GM12878 (cell line): ENCODE measurements at regions not wholly inside any gene's neighbourhood (a gene's known extent, or its start where the extent isn't known, plus 50 kb on each side); places are given as distances from the start of the nearest gene placed in this dataset.

ENCODE experiments used
- ATAC-seq: fragments of 200-7000 bp; cut with Tn5 transposase; 3 replicates; pipeline ENCODE4 v1.9.1; 2020; ENCODE audit warnings: mild to moderate bottlenecking, moderate library complexity
- BruUV-seq: library from RNA; stranded (reverse); fragments of 400-500 nt; replicated peaks from 2 replicates; lab custom pipeline; 2021; lab: Mats Ljungman, UMichigan
- CTCF ChIA-PET: fragments of 300-600 bp; sonication (Branson Sonifier 250); formaldehyde crosslinking; extraction: SDS; loops from one replicate; lab custom pipeline; 2021; ENCODE audit warnings: inconsistent platforms; lab: Yijun Ruan, JAX
- POLR2A ChIA-PET: fragments of 350-600 bp; formaldehyde crosslinking; extraction: SDS; loops from one replicate; lab custom pipeline; 2021; ENCODE audit warnings: inconsistent platforms; lab: Charles Lee
- RAD21 ChIA-PET: fragments of 300-600 bp; sonication (Branson Sonifier 250); formaldehyde crosslinking; loops from one replicate; lab custom pipeline; 2023; ENCODE audit warnings: antibody characterized with exemption; ENCODE audit not compliant: unreplicated experiment; lab: Charles Lee
- SMC1A ChIA-PET: fragments of 300-600 bp; sonication (Branson Sonifier 250); formaldehyde crosslinking; loops from one replicate; lab custom pipeline; 2023; ENCODE audit not compliant: unreplicated experiment, uncharacterized antibody; lab: Charles Lee
- DNase-seq: peaks from one replicate; pipeline ENCODE4 v3.0.0-alpha.2; 2011; ENCODE audit warnings: low read depth, low spot score
- FAIRE-seq: peaks from 3 replicates; lab custom pipeline; 2011; peaks lifted over from hg19 to GRCh38; lab: Jason Lieb, UNC
- H2AFZ ChIP-seq: 2 replicates; pipeline ENCODE4 v1.6.0; 2011; ENCODE audit warnings: low read depth, low read length, control low read depth; ENCODE audit not compliant: control insufficient read depth
- H3K27ac ChIP-seq: 2 replicates; pipeline ENCODE4 v1.5.1; 2011; ENCODE audit warnings: control low read depth; ENCODE audit not compliant: control insufficient read depth, insufficient read depth
- H3K27me3 ChIP-seq, 2 experiments: replicated peaks in 1 of 2; 2 replicates each; pipeline versions ENCODE4 v1.6.0 to v1.6.1; 2011; ENCODE audit warnings: low read length in 1 of 2; ENCODE audit not compliant: control insufficient read depth in 2 of 2, insufficient read depth in 2 of 2
- H3K36me3 ChIP-seq, 2 experiments: 2 replicates each; pipeline ENCODE4 v1.5.1; 2011; ENCODE audit warnings: low read length in 1 of 2; ENCODE audit not compliant: control insufficient read depth in 2 of 2, insufficient read depth in 2 of 2
- H3K4me1 ChIP-seq: 2 replicates; pipeline ENCODE4 v1.6.1; 2011; ENCODE audit warnings: mild to moderate bottlenecking, low read length, moderate library complexity, mixed read lengths; ENCODE audit not compliant: control insufficient read depth, insufficient read depth
- H3K4me2 ChIP-seq: 2 replicates; pipeline ENCODE4 v1.6.0; 2011; ENCODE audit warnings: control low read depth; ENCODE audit not compliant: control insufficient read depth, insufficient read depth
- H3K4me3 ChIP-seq: fragments of 200-600 bp; sonication (generic); 2 replicates; pipeline ENCODE4 v1.5.1; 2016
- H3K79me2 ChIP-seq: 2 replicates; pipeline ENCODE4 v1.6.0; 2011; ENCODE audit warnings: low read length; ENCODE audit not compliant: control insufficient read depth, insufficient read depth
- H3K9ac ChIP-seq: 2 replicates; pipeline ENCODE4 v1.8.0; 2011; ENCODE audit warnings: low read length, control low read depth, mixed read lengths; ENCODE audit not compliant: control insufficient read depth, insufficient read depth
- H3K9me3 ChIP-seq: replicated peaks from 3 replicates; pipeline ENCODE4 v1.5.1; 2011; ENCODE audit warnings: mild to moderate bottlenecking, low read length; ENCODE audit not compliant: control insufficient read depth, insufficient read depth
- H4K20me1 ChIP-seq: 2 replicates; pipeline ENCODE4 v1.6.0; 2011; ENCODE audit not compliant: control insufficient read depth, insufficient read depth
- CBFB ChIP-seq: IDR thresholded peaks from 2 replicates; pipeline ENCODE4 v1.6.1; 2016; ENCODE audit warnings: antibody characterized with exemption, low read depth
- NBN ChIP-seq: fragments of 450-650 bp; IDR thresholded peaks from 2 replicates; pipeline ENCODE4 v1.6.1; 2016
- NFYB ChIP-seq: IDR thresholded peaks from 2 replicates; pipeline ENCODE4 v1.6.1; 2011; ENCODE audit warnings: low read depth, mild to moderate bottlenecking, low read length, improper control_type of control experiment, moderate library complexity; ENCODE audit not compliant: insufficient read depth
- RBBP5 ChIP-seq: fragments of 200-600 bp; sonication (generic); conservative IDR thresholded peaks from 2 replicates; pipeline ENCODE4 v1.6.1; 2016
- SIN3A ChIP-seq: IDR thresholded peaks from 2 replicates; pipeline ENCODE4 v1.6.1; 2012; ENCODE audit warnings: low read depth, low read length, improper control_type of control experiment
- SMAD1 ChIP-seq: fragments of 450-650 bp; IDR thresholded peaks from 2 replicates; pipeline ENCODE4 v1.6.1; 2018; ENCODE audit warnings: mild to moderate bottlenecking, low read depth; ENCODE audit not compliant: partially characterized antibody
- SPI1 ChIP-seq: IDR thresholded peaks from 2 replicates; pipeline ENCODE4 v1.6.1; 2011; ENCODE audit warnings: low read depth, mild to moderate bottlenecking, low read length, moderate library complexity, borderline replicate concordance; ENCODE audit not compliant: insufficient read depth
- WGBS: methylation state at CpG from one replicate; pipeline ENCODE4 v1.1.6; 2016; ENCODE audit warnings: low lambda C conversion rate; ENCODE audit not compliant: insufficient replicate concordance, insufficient coverage; ENCODE audit errors: missing lambda C conversion rate; 5-methylcytosine and 5-hydroxymethylcytosine counted together
- in situ Hi-C: fragments of 300-500 bp; cut with MboI; formaldehyde crosslinking; loops from 9 replicates; pipeline ENCODE4 v1.14.3; 2018; ENCODE audit warnings: mixed read lengths
- intact Hi-C: fragments of 100-400 bp; cut with micrococcal nuclease; formaldehyde crosslinking; loops from one replicate; pipeline ENCODE4 v1.14.2; 2022; ENCODE audit not compliant: unreplicated experiment
- TF ChIP-seq, protein P1 (sequence below): fragments of 450-650 bp; formaldehyde crosslinking; IDR thresholded peaks from 2 replicates; pipeline ENCODE4 v1.5.0; 2022; ENCODE audit warnings: mild to moderate bottlenecking, missing genetic modification characterization
- TF ChIP-seq, protein P2 (sequence below): fragments of 150-350 bp; IDR thresholded peaks from 2 replicates; pipeline ENCODE4 v1.6.1; 2016; ENCODE audit warnings: low read depth, low read length
- TF ChIP-seq, protein P3 (sequence below): fragments of 450-650 bp; IDR thresholded peaks from 2 replicates; pipeline ENCODE4 v1.6.1; 2016; ENCODE audit warnings: mild to moderate bottlenecking, moderate library complexity, borderline replicate concordance

DNA sequence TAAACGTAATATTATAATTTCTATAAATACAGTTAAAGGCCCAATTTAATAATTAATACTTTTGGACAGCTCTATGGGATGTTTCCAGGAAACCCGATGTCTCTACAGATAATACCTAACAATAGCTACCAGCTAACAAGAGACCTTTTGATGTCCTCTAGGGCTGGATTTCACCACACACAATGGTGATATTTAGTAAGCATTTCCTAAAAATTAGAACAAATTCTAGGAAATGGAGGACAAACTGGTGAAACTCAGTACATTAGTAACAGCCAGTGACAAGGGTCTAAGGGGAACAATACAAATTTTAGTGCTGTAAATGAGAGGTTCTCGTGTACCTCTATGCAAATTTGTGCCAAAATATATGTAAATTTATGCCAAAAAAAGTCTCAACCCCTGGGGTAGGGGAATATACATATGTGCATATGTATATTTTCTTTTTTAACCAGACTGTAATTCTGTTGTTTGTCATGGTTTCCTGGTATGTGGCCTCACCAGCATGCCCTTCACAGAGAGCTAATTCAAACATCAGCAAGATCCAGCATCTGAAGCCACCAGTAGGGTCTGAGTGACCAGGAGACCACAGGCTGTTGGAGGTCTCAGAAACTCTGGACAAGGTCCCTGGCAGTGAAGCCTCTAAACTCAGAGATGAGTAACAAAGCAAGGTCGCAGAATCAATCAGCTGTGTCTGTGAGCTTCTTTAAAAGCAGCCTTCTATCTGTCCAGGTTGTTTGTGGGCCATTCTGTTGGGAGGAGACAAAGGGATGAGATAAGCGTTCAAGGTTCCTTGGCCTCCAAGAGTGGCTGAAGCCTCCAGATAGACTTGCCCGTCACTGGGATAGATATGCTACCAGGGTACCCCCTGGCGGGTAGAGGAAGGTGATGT, 235.1 kb upstream of the RREB1 start (continued):
- TF ChIP-seq, protein P1, sequence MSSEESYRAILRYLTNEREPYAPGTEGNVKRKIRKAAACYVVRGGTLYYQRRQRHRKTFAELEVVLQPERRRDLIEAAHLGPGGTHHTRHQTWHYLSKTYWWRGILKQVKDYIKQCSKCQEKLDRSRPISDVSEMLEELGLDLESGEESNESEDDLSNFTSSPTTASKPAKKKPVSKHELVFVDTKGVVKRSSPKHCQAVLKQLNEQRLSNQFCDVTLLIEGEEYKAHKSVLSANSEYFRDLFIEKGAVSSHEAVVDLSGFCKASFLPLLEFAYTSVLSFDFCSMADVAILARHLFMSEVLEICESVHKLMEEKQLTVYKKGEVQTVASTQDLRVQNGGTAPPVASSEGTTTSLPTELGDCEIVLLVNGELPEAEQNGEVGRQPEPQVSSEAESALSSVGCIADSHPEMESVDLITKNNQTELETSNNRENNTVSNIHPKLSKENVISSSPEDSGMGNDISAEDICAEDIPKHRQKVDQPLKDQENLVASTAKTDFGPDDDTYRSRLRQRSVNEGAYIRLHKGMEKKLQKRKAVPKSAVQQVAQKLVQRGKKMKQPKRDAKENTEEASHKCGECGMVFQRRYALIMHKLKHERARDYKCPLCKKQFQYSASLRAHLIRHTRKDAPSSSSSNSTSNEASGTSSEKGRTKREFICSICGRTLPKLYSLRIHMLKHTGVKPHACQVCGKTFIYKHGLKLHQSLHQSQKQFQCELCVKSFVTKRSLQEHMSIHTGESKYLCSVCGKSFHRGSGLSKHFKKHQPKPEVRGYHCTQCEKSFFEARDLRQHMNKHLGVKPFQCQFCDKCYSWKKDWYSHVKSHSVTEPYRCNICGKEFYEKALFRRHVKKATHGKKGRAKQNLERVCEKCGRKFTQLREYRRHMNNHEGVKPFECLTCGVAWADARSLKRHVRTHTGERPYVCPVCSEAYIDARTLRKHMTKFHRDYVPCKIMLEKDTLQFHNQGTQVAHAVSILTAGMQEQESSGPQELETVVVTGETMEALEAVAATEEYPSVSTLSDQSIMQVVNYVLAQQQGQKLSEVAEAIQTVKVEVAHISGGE (CRISPR knock-in tag), result no peak
- no peak for TF ChIP-seq NBN
- TF ChIP-seq SIN3A, result no peak
- TF ChIP-seq SMAD1, result no peak

DNA sequence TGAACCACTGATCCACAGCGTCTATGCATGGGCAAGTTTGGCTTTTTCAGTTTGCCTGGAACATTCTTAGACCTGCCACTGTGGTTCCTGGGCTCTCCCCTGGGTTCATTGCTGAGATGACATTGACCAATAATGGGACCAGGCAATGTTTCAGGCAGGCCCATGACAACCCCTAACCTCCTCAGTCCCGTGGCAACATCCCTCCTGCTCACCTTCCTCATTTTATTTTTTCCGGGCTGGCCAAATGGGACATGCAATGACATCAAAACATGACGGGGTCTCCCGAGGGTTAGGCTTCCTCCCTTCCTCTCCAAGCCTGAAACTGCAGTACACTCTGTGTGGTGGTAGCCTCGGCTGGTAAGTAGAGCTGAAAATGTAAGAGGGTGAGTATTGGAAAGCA, 234.0 kb upstream of the RREB1 start:
- Histone ChIP-seq H3K79me2 (no peaks in the 10 kb centered on the region), H3K4me1 (no peaks in the 10 kb centered on the region), H3K4me2 (no peak overlapping the region), H3K36me3 (no peaks in the 10 kb centered on the region), H3K9ac (no peak overlapping the region), H4K20me1 (no peaks in the 10 kb centered on the region), H3K4me3 (no peak overlapping the region), H3K9me3 (no peaks in the 10 kb centered on the region), H3K27me3 (no peaks in the 10 kb centered on the region), H2AFZ (no peak overlapping the region), H3K27ac (no peak overlapping the region)
- in situ Hi-C loops, result no loop called here
- intact Hi-C loops, result no loop called here
- BruUV-seq, result no TSS peak
- DNase-seq, result no peak
- no peak for ATAC-seq
- 33% methylated on average over 6 of the region's 6 CpGs for WGBS
- no peak for FAIRE-seq
- RAD21 ChIA-PET, result interaction anchor here (1.0 kb wide), 1 partner anchor 363 kb away, joined by 3 read pairs; no protein-coding TSS in a partner anchor
- SMC1A ChIA-PET, result no interaction called here
- CTCF ChIA-PET, result no interaction called here
- POLR2A ChIA-PET, result no interaction called here
- TF ChIP-seq, protein P2, sequence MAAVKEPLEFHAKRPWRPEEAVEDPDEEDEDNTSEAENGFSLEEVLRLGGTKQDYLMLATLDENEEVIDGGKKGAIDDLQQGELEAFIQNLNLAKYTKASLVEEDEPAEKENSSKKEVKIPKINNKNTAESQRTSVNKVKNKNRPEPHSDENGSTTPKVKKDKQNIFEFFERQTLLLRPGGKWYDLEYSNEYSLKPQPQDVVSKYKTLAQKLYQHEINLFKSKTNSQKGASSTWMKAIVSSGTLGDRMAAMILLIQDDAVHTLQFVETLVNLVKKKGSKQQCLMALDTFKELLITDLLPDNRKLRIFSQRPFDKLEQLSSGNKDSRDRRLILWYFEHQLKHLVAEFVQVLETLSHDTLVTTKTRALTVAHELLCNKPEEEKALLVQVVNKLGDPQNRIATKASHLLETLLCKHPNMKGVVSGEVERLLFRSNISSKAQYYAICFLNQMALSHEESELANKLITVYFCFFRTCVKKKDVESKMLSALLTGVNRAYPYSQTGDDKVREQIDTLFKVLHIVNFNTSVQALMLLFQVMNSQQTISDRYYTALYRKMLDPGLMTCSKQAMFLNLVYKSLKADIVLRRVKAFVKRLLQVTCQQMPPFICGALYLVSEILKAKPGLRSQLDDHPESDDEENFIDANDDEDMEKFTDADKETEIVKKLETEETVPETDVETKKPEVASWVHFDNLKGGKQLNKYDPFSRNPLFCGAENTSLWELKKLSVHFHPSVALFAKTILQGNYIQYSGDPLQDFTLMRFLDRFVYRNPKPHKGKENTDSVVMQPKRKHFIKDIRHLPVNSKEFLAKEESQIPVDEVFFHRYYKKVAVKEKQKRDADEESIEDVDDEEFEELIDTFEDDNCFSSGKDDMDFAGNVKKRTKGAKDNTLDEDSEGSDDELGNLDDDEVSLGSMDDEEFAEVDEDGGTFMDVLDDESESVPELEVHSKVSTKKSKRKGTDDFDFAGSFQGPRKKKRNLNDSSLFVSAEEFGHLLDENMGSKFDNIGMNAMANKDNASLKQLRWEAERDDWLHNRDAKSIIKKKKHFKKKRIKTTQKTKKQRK, result no peak
- TF ChIP-seq SPI1 (no peak), SIN3A (no peak), CBFB (no peak), NFYB (no peak), RBBP5 (no peak)
- TF ChIP-seq, protein P3, sequence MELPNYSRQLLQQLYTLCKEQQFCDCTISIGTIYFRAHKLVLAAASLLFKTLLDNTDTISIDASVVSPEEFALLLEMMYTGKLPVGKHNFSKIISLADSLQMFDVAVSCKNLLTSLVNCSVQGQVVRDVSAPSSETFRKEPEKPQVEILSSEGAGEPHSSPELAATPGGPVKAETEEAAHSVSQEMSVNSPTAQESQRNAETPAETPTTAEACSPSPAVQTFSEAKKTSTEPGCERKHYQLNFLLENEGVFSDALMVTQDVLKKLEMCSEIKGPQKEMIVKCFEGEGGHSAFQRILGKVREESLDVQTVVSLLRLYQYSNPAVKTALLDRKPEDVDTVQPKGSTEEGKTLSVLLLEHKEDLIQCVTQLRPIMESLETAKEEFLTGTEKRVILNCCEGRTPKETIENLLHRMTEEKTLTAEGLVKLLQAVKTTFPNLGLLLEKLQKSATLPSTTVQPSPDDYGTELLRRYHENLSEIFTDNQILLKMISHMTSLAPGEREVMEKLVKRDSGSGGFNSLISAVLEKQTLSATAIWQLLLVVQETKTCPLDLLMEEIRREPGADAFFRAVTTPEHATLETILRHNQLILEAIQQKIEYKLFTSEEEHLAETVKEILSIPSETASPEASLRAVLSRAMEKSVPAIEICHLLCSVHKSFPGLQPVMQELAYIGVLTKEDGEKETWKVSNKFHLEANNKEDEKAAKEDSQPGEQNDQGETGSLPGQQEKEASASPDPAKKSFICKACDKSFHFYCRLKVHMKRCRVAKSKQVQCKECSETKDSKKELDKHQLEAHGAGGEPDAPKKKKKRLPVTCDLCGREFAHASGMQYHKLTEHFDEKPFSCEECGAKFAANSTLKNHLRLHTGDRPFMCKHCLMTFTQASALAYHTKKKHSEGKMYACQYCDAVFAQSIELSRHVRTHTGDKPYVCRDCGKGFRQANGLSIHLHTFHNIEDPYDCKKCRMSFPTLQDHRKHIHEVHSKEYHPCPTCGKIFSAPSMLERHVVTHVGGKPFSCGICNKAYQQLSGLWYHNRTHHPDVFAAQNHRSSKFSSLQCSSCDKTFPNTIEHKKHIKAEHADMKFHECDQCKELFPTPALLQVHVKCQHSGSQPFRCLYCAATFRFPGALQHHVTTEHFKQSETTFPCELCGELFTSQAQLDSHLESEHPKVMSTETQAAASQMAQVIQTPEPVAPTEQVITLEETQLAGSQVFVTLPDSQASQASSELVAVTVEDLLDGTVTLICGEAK, result no peak
